Psoas muscle (tissue), 7 donors: ENCODE measurements at regions not wholly inside any gene's neighbourhood (a gene's known extent, or its start where the extent isn't known, plus 50 kb on each side); places are given as distances from the start of the nearest gene placed in this dataset.

Source experiments
- ATAC-seq, 4 donors: fragments of 200-7000 bp; cut with Tn5 transposase; one replicate each; pipeline ENCODE4 v1.9.1; 2020; ENCODE audit warnings: moderate library complexity in 3 of 4, mild to moderate bottlenecking in 2 of 4
- DNase-seq, 2 donors: peaks; one replicate each; pipeline ENCODE4 v3.0.0-alpha.2; 2020
- H3K27ac ChIP-seq: fragments of 200-600 bp; one replicate; pipeline ENCODE4 v1.8.0; 2022
- H3K27me3 ChIP-seq, 3 donors: fragments of 200-600 bp in 1 of 3; one replicate each; pipeline versions ENCODE4 v1.6.1 to v1.8.0; 2013 to 2022; ENCODE audit warnings: low read length in 2 of 3, mild to moderate bottlenecking in 2 of 3, moderate library complexity in 1 of 3; ENCODE audit not compliant: insufficient read depth in 3 of 3
- H3K36me3 ChIP-seq, 2 donors: fragments of 200-600 bp in 1 of 2; one replicate each; pipeline versions ENCODE4 v1.6.1 to v1.8.0; 2013 to 2022; ENCODE audit warnings: low read depth in 1 of 2, mild to moderate bottlenecking in 1 of 2, moderate library complexity in 1 of 2; ENCODE audit not compliant: insufficient read depth in 1 of 2
- H3K4me1 ChIP-seq: fragments of 200-600 bp; one replicate; pipeline ENCODE4 v1.8.0; 2022
- H3K4me3 ChIP-seq: fragments of 200-600 bp; one replicate; pipeline ENCODE4 v1.8.0; 2022; ENCODE audit warnings: mild to moderate bottlenecking
- H3K9me3 ChIP-seq: fragments of 200-600 bp; one replicate; pipeline ENCODE4 v1.8.0; 2022
- WGBS, 3 donors: extraction: QIAGEN DNeasy Blood & Tissue Kit; methylation state at CpG; one replicate each; pipeline versions ENCODE4 v1.1.6 to v1.1.7; 2013; 5-methylcytosine and 5-hydroxymethylcytosine counted together
- intact Hi-C, 2 donors: fragments of 100-400 bp; cut with DNase I; formaldehyde crosslinking; loops; one replicate each; pipeline versions ENCODE4 v1.11.0 to v1.14.2; 2022
- TF ChIP-seq, protein P1 (sequence below): fragments of 200-600 bp; IDR thresholded peaks from one replicate; pipeline ENCODE4 v1.8.0; 2022; ENCODE audit warnings: antibody characterized with exemption
- donor health status: healthy with polysubstance abuse.
- donor health status: DM: no; HTN: no; CAD: no; lungs with moderate emphysema.
- donor health status: Bipolar disorder and iron deficiency.
- donor health status: healthy.
- donor health status: DM: yes; HTN: yes; CAD: no.
- donor health status: DM: no; HTN: no; CAD: no.
- donor health status: DM: yes; HTN: yes; CAD: no.

DNA sequence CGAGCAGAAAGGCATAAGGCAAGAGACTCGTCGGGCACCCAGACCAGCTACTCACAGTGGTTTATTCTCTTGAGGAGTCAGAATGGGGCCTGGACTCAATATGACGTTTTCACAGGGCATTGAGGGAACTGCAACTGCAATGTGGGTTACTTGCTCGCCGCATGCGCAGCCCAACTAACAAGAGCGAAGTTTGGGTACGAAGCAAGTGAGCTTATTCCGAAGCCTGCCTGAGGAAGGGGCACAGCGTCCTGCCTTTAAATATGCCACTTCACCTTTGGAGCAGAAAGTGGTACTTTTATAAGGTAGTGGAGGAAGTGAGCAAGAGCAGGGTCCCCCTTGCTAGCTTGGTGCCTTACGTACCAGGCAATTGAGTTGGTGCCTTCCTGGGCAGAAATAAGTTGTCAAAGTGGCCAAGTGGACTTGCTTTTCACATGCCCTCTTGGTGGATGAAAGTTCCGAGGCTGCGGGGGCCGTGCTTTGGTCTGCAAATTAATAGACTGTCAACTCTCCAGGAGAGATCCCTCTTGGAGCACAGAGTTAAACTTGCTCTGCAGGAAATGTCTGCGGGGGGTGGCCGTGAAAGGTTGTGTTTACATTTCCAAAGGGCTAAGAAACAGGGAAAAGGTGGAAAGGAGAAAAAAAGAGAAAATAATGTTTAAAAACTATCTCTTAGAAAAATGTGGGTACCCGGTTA lies 480.4 kb downstream of the TRIML1 start:
- ATAC-seq (no peak), DNase-seq (no peak)
- H3K27ac ChIP-seq, result no peak overlapping the region
- no peaks in the 10 kb centered on the region for H3K9me3 ChIP-seq
- H3K36me3 ChIP-seq, result no peaks in the 10 kb centered on the region
- intact Hi-C loops, result no loop called here
- TF ChIP-seq, protein P1, sequence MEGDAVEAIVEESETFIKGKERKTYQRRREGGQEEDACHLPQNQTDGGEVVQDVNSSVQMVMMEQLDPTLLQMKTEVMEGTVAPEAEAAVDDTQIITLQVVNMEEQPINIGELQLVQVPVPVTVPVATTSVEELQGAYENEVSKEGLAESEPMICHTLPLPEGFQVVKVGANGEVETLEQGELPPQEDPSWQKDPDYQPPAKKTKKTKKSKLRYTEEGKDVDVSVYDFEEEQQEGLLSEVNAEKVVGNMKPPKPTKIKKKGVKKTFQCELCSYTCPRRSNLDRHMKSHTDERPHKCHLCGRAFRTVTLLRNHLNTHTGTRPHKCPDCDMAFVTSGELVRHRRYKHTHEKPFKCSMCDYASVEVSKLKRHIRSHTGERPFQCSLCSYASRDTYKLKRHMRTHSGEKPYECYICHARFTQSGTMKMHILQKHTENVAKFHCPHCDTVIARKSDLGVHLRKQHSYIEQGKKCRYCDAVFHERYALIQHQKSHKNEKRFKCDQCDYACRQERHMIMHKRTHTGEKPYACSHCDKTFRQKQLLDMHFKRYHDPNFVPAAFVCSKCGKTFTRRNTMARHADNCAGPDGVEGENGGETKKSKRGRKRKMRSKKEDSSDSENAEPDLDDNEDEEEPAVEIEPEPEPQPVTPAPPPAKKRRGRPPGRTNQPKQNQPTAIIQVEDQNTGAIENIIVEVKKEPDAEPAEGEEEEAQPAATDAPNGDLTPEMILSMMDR, result no peak
- WGBS, 3 donors, result 60 to 71% (median 70%) methylated on average over 18 of the region's 18 CpGs
- no peaks in the 10 kb centered on the region for H3K4me1 ChIP-seq
- no peaks in the 10 kb centered on the region for H3K27me3 ChIP-seq
- no peak overlapping the region for H3K4me3 ChIP-seq

DNA sequence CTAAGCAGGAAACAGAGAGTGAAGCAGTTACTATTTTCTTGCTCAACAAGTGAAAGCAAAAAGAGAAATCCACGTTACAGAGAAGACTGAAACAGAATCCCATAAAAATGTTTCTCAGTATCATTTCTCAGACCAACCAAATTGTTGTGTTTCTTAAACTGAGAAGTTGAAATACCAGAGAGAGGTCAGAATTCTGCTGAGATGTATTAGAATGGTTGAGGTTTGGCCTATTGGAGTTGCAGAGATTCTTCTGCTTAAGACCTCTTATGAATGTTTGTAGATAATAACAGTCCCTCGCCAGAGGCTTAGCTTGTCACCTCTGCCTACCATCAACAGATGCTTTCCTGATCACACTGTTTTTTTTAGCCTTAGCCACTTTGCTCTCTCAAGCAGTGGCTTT lies 481.4 kb downstream of the TRIML1 start:
- ATAC-seq (no peak), DNase-seq (no peak)
- Histone ChIP-seq H3K27me3 (no peaks in the 10 kb centered on the region), H3K4me3 (no peak overlapping the region), H3K4me1 (no peaks in the 10 kb centered on the region), H3K27ac (no peak overlapping the region), H3K36me3 (no peaks in the 10 kb centered on the region), H3K9me3 (no peaks in the 10 kb centered on the region)
- intact Hi-C loops, result no loop called here
- WGBS, 3 donors, result 47 to 57% (median 54%) methylated on average over 2 of the region's 2 CpGs
- TF ChIP-seq, protein P1, result no peak

DNA sequence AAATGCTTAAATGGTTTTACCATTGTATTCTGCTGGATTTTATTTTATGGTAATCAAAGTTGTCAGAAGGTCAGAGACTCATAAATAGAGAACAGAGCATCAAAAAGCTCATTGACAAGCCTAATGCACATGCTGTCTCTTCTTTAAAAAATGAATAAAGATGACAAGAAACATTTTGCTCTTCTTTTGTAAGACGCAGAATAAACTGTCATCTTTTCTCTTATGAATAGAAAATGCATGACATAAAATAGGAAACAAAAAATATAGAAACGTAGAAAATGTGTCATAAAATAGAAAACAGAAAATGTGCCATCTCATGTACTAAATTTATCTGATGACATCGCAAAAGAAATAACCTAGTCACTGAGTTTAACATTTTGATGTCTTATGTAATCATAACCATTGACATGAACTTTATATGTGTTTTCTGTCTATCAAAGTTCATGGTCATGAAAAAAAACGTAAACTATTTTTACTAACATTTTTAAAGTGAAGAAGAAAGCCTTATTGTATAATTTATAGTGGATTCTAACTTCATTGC lies 484.1 kb downstream of the TRIML1 start:
- no peak overlapping the region for H3K27ac ChIP-seq
- TF ChIP-seq, protein P1, result no peak
- 72 to 74% (median 73%) methylated on average over 4 of the region's 4 CpGs for WGBS, 3 donors
- H3K27me3 ChIP-seq, result no peaks in the 10 kb centered on the region
- intact Hi-C loops, result no loop called here
- DNase-seq (no peak), ATAC-seq (no peak)
- H3K4me1 ChIP-seq, result no peaks in the 10 kb centered on the region
- H3K36me3 ChIP-seq, result no peaks in the 10 kb centered on the region
- H3K4me3 ChIP-seq, result no peak overlapping the region
- no peaks in the 10 kb centered on the region for H3K9me3 ChIP-seq

DNA sequence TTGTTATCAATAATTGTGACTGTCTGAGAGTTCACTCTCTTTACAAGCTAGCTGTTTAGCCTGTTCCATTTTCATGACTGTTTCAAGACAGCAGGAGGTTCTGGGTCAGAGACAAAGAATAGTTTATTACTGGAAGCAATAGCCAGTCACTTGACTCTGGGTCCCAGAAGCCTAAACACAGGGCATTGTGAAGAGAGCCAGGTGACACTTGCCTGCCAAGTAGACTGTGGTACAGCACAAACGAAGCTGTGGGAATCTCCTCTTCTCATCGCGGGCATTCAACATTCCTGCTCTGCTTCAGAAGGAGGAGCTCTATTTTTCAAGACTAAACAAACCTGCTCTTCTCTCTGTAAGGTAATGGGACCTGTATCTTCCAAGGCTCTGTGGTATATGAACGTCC lies 485.1 kb downstream of the TRIML1 start:
- no peaks in the 10 kb centered on the region for H3K27me3 ChIP-seq
- DNase-seq (no peak), ATAC-seq (no peak)
- no peaks in the 10 kb centered on the region for H3K4me1 ChIP-seq
- intact Hi-C loops, result no loop called here
- H3K36me3 ChIP-seq, result no peaks in the 10 kb centered on the region
- TF ChIP-seq, protein P1, result no peak
- no peak overlapping the region for H3K27ac ChIP-seq
- H3K4me3 ChIP-seq, result no peak overlapping the region
- no peaks in the 10 kb centered on the region for H3K9me3 ChIP-seq
- WGBS, 3 donors, result 32 to 46% (median 44%) methylated on average over 4 of the region's 4 CpGs

DNA sequence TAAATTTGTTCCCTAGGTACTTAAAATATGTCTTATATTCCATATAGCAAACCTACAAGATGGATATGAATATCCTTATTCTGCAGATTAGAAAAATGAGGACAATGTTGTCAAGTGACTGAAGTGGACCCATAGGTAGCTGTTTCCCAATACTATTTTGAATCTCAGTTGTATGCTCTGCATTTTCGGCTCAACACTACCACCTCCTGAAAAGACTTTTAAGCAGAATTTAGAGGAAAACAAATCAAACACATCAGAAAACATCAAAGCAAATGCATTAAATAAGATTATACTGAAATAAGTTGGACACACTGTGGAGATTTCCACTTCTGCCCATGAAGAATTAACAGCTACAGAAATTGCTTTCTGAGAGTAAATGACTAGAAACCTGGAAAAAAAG lies 488.7 kb downstream of the TRIML1 start:
- 67 to 86% (median 76%) methylated on average over 1 of the region's 1 CpG for WGBS, 3 donors
- DNase-seq, result no peak
- H3K4me1 ChIP-seq, result no peaks in the 10 kb centered on the region
- H3K9me3 ChIP-seq, result no peaks in the 10 kb centered on the region
- intact Hi-C loops, result no loop called here
- no peaks in the 10 kb centered on the region for H3K36me3 ChIP-seq
- no peak overlapping the region for H3K4me3 ChIP-seq
- ATAC-seq, result no peak
- no peaks in the 10 kb centered on the region for H3K27me3 ChIP-seq
- TF ChIP-seq, protein P1, result no peak
- H3K27ac ChIP-seq, result no peak overlapping the region
